22Rv1 (cell line): ENCODE measurements at regions not wholly inside any gene's neighbourhood (a gene's known extent, or its start where the extent isn't known, plus 50 kb on each side); places are given as distances from the start of the nearest gene placed in this dataset.

ENCODE experiments used
- H3K27ac ChIP-seq: fragments of 450-650 bp; 2 replicates; pipeline ENCODE4 v1.5.1; 2017
- CTCF ChIP-seq: fragments of 450-650 bp; IDR thresholded peaks from 2 replicates; pipeline ENCODE4 v1.5.1; 2017; ENCODE audit warnings: mild to moderate bottlenecking
- ZFX ChIP-seq: fragments of 450-650 bp; IDR thresholded peaks from 2 replicates; pipeline ENCODE4 v1.6.1; 2017; ENCODE audit warnings: antibody characterized with exemption, borderline replicate concordance

- TF ChIP-seq ZFX = no peak
- no peak for TF ChIP-seq CTCF
- no peak overlapping the region for H3K27ac ChIP-seq
Observed at GRCh38 chr3:82265747-82266146, 504.3 kb upstream of the GBE1 start.

- TF ChIP-seq ZFX (no peak), CTCF (no peak)
- H3K27ac ChIP-seq = no peak overlapping the region
Observed at GRCh38 chr3:82262193-82262592, 500.7 kb upstream of the GBE1 start.

- H3K27ac ChIP-seq = no peak overlapping the region
- TF ChIP-seq CTCF (no peak), ZFX (no peak)
Observed at GRCh38 chr3:82261637-82262036, 500.2 kb upstream of the GBE1 start.

- H3K27ac ChIP-seq = no peak overlapping the region
- TF ChIP-seq CTCF (no peak), ZFX (no peak)
Observed at GRCh38 chr3:82261013-82261412, 499.6 kb upstream of the GBE1 start.

GRCh38 chr3:82259994-82260393, 498.5 kb upstream of the GBE1 start:
- H3K27ac ChIP-seq = no peak overlapping the region
- no peak for TF ChIP-seq CTCF
- TF ChIP-seq ZFX = no peak

- TF ChIP-seq ZFX (no peak), CTCF (no peak)
- no peak overlapping the region for H3K27ac ChIP-seq
Observed at GRCh38 chr3:82240322-82240721, 478.9 kb upstream of the GBE1 start.

- TF ChIP-seq CTCF (no peak), ZFX (no peak)
Observed at GRCh38 chr3:82236257-82236656, 474.8 kb upstream of the GBE1 start.

More at GRCh38 chr3:82236257-82236656, 474.8 kb upstream of the GBE1 start:
- no peak overlapping the region for H3K27ac ChIP-seq
